Stimulated activated CD4-positive, alpha-beta T cell treated with anti-CD3 and anti-CD28 coated beads, Interleukin-4, amount 100 ng/mL, for 4 hours (primary cell): ENCODE measurements at regions not wholly inside any gene's neighbourhood (a gene's known extent, or its start where the extent isn't known, plus 50 kb on each side); places are given as distances from the start of the nearest gene placed in this dataset.
"Not testable (repeated sequence)": the region's sequence is repeated elsewhere in the genome, so short reads cannot be mapped to it uniquely, and the experiment has no call there.

Experiments
- DNase-seq, 2 experiments: peaks; one replicate each; pipeline ENCODE4 v3.0.0-alpha.2; 2020

GRCh38 chr2:240191001-240191400 lies 50.5 kb upstream of the OTOS start:
- no peak for DNase-seq

GRCh38 chr2:240192661-240193060 lies 52.2 kb upstream of the OTOS start:
- no peak for DNase-seq

GRCh38 chr2:240194341-240194762 lies 53.9 kb upstream of the OTOS start:
- not testable (repeated sequence) for DNase-seq

GRCh38 chr2:240195316-240195861 lies 54.9 kb upstream of the OTOS start:
- DNase-seq, result no peak

GRCh38 chr2:240196716-240197461 lies 56.4 kb upstream of the OTOS start:
- DNase-seq, result no peak

GRCh38 chr2:240197462-240198139 lies 57.1 kb upstream of the OTOS start:
- no peak for DNase-seq

GRCh38 chr2:240198226-240198625 lies 57.8 kb upstream of the OTOS start:
- no peak for DNase-seq

GRCh38 chr2:240199133-240199870 lies 58.8 kb upstream of the OTOS start:
- DNase-seq, result no peak

GRCh38 chr2:240200230-240201051 lies 60.0 kb upstream of the OTOS start:
- DNase-seq, result no peak

GRCh38 chr2:240201866-240202265 lies 61.4 kb upstream of the OTOS start:
- no peak for DNase-seq

- DNase-seq, result no peak
Observed at GRCh38 chr2:240202586-240202985, 62.1 kb upstream of the OTOS start.

- DNase-seq, result no peak
Observed at GRCh38 chr2:240203031-240203787, 62.8 kb upstream of the OTOS start.

- no peak for DNase-seq
Observed at GRCh38 chr2:240203788-240204270, 63.4 kb upstream of the OTOS start.

- no peak for DNase-seq
Observed at GRCh38 chr2:240204431-240205276, 64.2 kb upstream of the OTOS start.

- peak; percentile 27 to 43 for DNase-seq
Observed at GRCh38 chr2:240205348-240205747, 64.9 kb upstream of the OTOS start.

- no peak for DNase-seq
Observed at GRCh38 chr2:240205772-240206171, 65.3 kb upstream of the OTOS start.

GRCh38 chr2:240206630-240207029 lies 66.2 kb upstream of the OTOS start:
- no peak for DNase-seq

GRCh38 chr2:240207661-240208060 lies 67.2 kb upstream of the OTOS start:
- DNase-seq, result no peak

GRCh38 chr2:240208096-240208495 lies 67.6 kb upstream of the OTOS start:
- DNase-seq, result no peak

GRCh38 chr2:240208631-240209211 lies 68.3 kb upstream of the OTOS start:
- no peak for DNase-seq
